Erythroblast (primary cell): ENCODE measurements at regions not wholly inside any gene's neighbourhood (a gene's known extent, or its start where the extent isn't known, plus 50 kb on each side); places are given as distances from the start of the nearest gene placed in this dataset.

Experiments used
- GATA1 ChIP-seq: IDR thresholded peaks from 2 replicates; pipeline ENCODE4 v1.6.1; 2011; ENCODE audit warnings: low read depth, mild to moderate bottlenecking, control low read depth, low read length, moderate library complexity
- POLR2A ChIP-seq: IDR thresholded peaks from 2 replicates; pipeline ENCODE4 v1.6.1; 2011; ENCODE audit warnings: mild to moderate bottlenecking, low read length

DNA sequence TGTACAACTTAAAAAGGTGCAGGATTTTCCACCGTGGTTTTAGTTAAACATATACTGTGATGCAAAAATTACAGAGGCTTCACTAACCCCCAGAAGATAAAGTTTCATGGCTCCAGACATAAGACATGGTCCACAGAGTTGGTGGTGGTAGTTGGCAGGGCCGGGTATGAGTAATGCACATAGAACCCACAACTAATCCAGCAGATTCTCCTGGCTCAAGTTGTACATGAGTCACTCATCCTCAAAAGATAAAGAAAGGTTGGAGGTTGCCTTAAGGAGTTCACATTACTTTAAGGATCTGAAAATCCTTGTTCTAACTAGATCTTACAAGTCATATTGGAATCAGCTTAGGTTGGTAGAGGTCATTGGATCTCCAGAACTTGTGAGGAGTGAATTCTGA lies 98.3 kb upstream of the ZBTB20 start:
- TF ChIP-seq POLR2A (no peak), GATA1 (no peak)
